T-helper 1 cell treated with Interleukin-12 subunit alpha and Interleukin-12 subunit beta and Interleukin-4 antibody, amounts not matched to agents 30 ng/mL and 1 ng/mL, for 36 hours (primary cell): ENCODE measurements at regions not wholly inside any gene's neighbourhood (a gene's known extent, or its start where the extent isn't known, plus 50 kb on each side); places are given as distances from the start of the nearest gene placed in this dataset.
"Not testable (repeated sequence)": the region's sequence is repeated elsewhere in the genome, so short reads cannot be mapped to it uniquely, and the experiment has no call there.

ENCODE experiments used
- intact Hi-C: fragments of 100-400 bp; cut with micrococcal nuclease; formaldehyde crosslinking; loops from one replicate; pipeline ENCODE4 v1.15.1; 2024

DNA sequence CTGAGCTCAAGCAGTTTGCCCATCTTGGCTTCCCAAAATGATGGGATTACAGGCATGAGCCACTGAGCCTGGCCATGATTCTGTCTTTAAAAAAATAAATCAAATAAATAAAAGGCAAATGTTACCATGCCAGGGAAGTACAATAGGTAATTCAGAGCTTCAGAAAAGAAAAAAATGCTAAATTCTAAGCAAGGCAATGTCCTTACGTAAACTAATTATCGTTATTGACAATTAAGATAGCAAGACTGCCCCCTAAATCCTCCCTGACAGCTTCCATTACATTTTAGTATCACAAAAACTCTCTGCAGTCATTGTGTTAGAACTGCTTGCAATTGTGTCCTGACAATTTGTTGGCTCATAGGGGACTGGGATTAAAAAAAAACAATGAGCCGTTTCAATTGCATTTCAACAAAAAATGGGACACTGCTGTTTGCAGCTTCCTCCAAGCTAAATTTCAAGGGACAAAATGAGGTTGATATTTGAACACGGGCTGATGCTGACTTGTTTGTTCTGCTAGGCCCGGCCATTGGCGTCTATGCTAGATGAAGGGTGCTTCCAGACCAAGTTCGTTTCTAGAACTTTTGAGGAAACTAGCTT, 88.9 kb downstream of the MOGAT1 start:
- intact Hi-C loops = no loop called here

- intact Hi-C loops = no loop called here
These were observed 90.4 kb downstream of the MOGAT1 start for GRCh38 chr2:222761888-222762287.

GRCh38 chr2:222762342-222762741, 90.9 kb downstream of the MOGAT1 start:
- intact Hi-C loops = no loop called here

DNA sequence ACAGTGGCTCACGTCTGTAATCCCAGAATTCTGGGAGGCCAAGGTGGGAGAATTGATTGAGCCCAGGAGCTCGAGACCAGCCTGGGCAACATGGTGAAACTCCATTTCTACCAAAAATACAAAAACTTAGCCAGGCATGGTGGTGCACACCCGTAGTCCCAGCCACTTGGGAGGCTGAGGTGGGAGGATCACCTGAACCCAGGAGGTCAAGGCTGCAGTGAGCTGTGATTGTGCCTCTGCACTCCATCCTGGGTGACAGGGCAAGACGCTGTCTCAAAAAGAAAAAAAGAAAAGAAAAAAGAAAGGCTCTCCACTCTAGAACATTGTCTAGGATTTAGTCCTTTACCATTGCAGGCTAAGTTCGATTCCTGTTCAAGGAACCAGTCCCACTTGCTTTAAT, 94.4 kb downstream of the MOGAT1 start:
- intact Hi-C loops = not testable (repeated sequence)

DNA sequence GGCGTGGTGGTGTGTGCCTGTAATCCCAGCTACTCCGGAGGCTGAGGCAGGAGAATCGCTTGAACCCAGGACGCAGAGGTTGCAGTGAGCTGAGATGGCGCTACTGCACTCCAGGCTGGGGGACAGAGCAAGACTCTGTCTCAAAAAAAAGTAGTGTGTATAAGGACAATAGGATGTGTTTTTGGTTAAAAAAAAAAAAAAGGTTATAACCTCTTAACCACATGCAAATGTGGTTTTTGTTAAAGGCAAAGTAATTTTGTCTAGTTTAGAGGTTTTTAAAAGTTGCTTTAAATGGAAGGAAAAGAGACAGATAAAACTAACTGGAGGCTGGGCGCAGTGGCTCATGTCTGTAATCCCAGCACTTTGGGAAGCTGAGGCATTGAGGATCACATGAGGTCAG, 92.8 kb upstream of the ACSL3 start:
- intact Hi-C loops = not testable (repeated sequence)

DNA sequence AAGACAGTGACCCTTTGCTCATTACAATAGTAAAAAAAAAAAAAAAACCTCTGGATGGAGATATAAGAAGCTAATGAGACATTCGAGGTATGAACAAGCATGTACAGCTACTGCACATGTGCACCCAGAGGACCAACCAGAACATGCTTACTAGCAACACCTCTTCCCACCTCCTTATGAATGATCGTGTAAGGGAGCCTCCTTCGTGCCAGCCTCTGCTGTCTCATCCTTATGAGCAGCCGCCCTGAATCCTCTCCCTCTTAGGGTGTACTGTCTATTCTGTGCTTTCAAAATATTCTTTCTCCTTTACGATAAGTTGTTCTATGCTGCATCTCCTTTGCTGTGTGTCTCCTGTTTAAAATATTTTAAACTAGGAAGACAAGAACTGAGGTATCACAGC, 91.4 kb upstream of the ACSL3 start:
- intact Hi-C loops = no loop called here

DNA sequence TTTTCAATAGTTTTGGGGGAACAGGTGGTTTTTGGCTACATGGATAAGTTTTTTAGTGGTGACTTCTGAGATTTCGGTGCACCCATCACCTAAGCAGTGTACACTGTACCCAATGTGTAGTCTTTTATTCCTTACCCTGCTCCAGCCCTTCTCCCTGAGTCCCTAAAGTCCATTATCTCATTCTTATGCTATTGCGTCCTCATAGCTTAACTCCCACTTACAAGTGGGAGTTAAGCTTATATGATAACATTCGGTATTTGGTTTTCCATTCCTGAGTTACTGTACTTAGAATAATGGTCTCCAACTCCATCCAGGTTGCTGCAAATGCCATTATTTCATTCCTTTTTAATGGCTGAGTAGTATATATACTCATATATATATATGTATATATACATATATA, 90.9 kb upstream of the ACSL3 start:
- intact Hi-C loops = no loop called here

- intact Hi-C loops = no loop called here
These were observed 89.0 kb upstream of the ACSL3 start for GRCh38 chr2:222771832-222772231.

DNA sequence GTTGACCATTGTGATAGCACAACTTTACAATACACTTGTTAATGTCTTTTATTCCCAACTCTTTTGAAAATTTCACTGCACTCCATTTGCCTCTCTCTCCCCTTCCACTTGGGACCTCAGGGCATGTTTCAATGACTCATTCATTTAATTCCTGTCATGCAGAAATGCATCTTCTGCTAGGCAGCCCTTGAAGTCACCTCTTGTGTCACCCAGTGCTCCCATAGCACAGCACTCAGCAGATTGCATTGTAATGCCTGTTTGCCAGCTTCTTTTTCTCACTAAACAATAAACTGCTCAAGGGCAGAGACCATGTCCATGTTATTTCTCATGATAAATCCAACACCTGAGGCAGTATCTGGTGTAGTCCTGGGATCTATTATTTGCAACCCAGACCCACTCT, 85.9 kb upstream of the ACSL3 start:
- intact Hi-C loops = no loop called here

- intact Hi-C loops = no loop called here
These were observed 84.0 kb upstream of the ACSL3 start for GRCh38 chr2:222776792-222777191.

- intact Hi-C loops = no loop called here
These were observed 82.4 kb upstream of the ACSL3 start for GRCh38 chr2:222778400-222778799.

GRCh38 chr2:222779145-222779832, 81.5 kb upstream of the ACSL3 start:
- intact Hi-C loops = no loop called here

GRCh38 chr2:222780051-222780450, 80.8 kb upstream of the ACSL3 start:
- intact Hi-C loops = no loop called here

DNA sequence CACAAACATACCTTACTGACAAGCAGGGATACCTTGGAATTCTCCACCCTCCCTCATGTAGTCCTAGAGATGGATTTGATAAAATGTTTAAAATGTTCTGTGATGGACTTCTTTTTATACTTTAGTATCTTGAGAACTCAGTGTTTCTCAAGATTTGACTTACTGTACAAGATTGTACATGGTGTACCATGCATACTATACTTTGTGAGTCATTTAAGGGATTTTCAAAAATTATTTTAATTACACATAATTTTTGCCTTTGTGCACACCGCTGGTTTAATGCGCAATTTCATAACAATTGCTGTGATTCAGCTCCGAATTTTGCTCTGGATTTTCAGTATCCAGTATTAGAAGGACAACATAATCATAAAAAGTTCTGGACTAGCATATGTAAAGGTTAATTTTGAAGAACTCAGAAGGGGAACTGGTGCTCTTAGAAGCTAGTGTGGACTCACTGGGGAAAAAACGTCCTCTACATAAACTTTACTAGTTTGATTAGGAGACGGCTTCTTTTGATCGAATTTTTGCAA, 78.6 kb upstream of the ACSL3 start:
- intact Hi-C loops = no loop called here

GRCh38 chr2:222783592-222783991, 77.2 kb upstream of the ACSL3 start:
- intact Hi-C loops = no loop called here

- intact Hi-C loops = no loop called here
These were observed 69.9 kb upstream of the ACSL3 start for GRCh38 chr2:222790932-222791331.

- intact Hi-C loops = no loop called here
These were observed 68.7 kb upstream of the ACSL3 start for GRCh38 chr2:222792001-222792611.

DNA sequence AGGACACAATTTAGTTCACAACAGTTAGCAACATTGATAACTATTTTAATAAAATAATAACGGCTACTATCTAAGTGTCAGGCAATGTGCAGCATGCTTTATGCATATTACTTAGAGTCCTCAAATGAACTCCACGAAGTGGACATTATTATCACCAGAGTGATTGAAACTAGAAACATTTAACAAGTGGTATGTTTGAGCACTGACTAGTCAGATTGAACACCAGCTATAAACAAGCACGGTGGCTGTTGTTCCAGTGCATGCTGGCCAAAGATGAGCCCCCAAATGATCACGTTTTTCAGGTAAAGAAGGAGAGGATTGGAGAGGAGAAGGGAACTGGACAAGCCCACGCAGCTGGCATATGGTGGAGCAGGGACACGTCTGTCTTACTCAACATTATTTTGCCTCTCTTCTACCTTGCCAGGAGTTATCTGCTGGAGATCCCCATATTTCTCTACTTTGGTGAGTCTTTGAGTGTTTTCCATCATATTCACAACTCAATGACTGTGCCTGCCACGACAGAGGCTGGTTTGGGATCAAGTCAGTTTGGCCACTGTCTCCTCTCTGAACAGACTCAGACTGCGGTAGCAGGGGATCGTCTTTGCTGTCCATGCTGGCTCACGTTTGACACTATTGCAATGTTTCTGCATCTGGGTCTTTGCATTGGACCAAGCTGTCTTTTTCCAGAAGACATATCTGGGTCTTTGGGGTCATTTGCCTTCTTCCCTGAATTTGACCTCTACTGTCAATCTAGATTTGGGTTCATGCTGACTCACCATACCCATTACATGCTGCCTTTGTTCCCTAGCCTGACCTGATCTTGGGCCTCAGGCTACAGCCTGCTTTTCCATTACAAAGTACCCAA, 66.0 kb upstream of the ACSL3 start:
- intact Hi-C loops = no loop called here

DNA sequence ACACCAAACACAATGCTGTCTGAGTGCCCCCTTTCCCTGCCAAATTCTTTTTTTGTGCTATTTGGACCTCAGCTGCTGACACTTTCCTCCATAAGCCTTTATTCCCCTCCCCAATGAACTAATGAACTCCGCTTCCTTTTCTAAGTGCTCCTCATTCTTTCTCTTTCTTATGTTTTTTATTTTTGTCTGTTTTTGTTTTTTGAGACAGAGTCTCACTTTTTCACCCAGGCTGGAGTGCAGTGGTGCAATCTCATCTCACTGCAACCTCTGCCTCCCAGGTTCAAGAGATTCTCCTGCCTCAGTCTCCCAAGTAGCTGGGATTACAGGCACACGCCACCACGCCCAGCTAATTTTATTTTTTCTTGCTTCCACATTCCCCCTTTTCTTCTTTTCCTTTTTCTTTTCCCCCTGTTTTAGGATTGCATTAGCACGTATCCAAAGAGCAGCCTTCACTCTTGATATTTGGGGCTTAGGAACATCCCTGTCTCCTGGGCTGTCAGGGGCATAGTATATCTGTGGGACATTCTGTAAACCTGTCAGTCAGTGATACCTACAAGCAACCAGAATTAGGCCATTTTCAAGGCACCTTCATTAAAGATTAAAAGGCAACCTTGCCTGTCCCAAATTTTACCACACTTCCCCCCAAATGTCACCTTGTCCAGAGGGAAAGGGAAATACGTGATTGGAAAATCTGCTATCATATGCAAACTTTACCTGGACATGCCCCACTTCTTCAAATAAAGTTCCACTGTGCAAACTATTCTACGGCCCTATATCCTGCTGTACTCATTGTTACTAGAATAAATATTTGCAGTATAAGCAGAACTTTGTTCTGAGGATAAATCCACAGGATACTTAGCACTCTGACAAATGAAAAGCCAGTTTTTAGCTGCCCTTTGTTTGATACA, 65.1 kb upstream of the ACSL3 start:
- intact Hi-C loops = loop anchor here (2.0 kb wide), 1 partner anchor 107 kb away; no protein-coding TSS in a partner anchor

GRCh38 chr2:222796413-222797103, 64.3 kb upstream of the ACSL3 start:
- intact Hi-C loops = loop anchor here (1.0 to 2.0 kb wide), 2 partner anchors 106 to 143 kb away; no protein-coding TSS in a partner anchor
